ENCODE measurements at regions not wholly inside any gene's neighbourhood (a gene's known extent, or its start where the extent isn't known, plus 50 kb on each side); places are given as distances from the start of the nearest gene placed in this dataset.

DNA sequence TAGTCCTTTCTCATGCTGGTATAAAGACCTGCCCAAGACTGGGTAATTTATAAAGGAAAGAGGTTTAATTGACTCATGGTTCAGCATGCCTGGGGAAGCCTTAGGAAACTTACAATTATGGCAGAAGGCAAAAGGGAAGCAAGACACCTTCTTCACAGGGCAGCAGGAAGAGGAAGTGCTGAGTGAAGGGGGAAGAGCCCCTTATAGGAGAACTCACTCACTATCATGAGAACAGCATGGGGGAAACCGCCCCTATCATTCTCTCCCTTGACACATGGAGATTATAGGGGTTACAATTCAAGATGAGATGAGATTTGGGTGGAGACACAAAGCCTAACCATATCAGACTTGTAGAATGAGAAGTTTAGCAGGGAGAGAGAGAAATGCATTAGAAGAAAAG lies 373.3 kb upstream of the DIAPH2 start:
- Mint-ChIP-seq H3K27me3 (ENCODE audit: low read depth) (no peaks in the 10 kb centered on the region), H3K9me3 (no peaks in the 10 kb centered on the region), H3K4me3 (no peak overlapping the region), H3K36me3 (ENCODE audit: insufficient read depth) (no peaks in the 10 kb centered on the region), H3K4me1 (ENCODE audit: low read depth) (no peaks in the 10 kb centered on the region)
- no peak for DNase-seq
- no peak for ATAC-seq

DNA sequence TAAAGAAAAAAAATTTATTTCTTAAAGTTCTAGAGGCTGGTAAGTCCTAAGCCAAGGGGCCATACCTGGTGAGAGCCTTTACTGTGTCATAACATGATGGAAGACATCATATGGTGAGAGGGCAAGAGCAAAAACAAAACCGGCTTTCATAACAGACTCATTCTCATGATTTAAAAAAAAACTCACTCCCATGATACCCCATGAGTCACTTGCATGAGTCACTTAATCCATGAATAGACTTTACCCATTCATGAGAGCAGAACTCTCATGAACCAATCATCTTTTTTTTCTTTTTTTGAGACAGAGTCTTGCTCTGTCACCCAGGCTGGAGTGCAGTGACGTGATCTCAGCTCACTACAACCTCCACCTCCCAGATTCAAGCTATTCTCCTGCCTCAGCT lies 369.7 kb upstream of the DIAPH2 start:
- H3K9me3 Mint-ChIP-seq, result no peaks in the 10 kb centered on the region
- ATAC-seq, result peak in 1 of 2 donors; percentile 67

DNA sequence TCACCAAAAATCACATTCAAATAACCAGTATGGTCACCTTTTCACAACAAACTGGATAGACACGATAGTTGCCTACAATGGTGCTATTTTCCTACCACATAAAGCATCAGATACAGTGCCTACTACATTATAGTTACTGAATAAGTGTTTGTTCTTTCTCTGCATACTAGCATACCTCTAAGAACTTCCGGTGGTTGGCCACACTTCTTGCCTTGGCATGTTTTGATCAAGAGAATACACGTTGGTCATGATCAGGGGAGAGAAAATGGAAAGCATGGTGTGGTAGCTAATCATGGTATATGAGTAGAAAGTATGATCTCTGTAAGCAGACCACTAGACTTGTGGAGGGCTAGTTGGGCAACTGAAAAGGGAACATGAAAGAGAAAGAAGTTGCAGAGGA lies 322.8 kb upstream of the DIAPH2 start:
- Mint-ChIP-seq H3K27me3 (ENCODE audit: low read depth) (peaks cover 2% of the 10 kb centered on the region), H3K4me1 (ENCODE audit: low read depth) (no peaks in the 10 kb centered on the region), H3K36me3 (ENCODE audit: insufficient read depth) (no peaks in the 10 kb centered on the region), H3K4me3 (no peak overlapping the region), H3K9me3 (no peaks in the 10 kb centered on the region)
- ATAC-seq, result no peak
- DNase-seq, result no peak

More for the DNA sequence above, 369.7 kb upstream of the DIAPH2 start:
- Mint-ChIP-seq H3K4me1 (ENCODE audit: low read depth) (no peaks in the 10 kb centered on the region), H3K36me3 (ENCODE audit: insufficient read depth) (no peaks in the 10 kb centered on the region), H3K27me3 (ENCODE audit: low read depth) (no peaks in the 10 kb centered on the region), H3K4me3 (no peak overlapping the region)
- no peak for DNase-seq

DNA sequence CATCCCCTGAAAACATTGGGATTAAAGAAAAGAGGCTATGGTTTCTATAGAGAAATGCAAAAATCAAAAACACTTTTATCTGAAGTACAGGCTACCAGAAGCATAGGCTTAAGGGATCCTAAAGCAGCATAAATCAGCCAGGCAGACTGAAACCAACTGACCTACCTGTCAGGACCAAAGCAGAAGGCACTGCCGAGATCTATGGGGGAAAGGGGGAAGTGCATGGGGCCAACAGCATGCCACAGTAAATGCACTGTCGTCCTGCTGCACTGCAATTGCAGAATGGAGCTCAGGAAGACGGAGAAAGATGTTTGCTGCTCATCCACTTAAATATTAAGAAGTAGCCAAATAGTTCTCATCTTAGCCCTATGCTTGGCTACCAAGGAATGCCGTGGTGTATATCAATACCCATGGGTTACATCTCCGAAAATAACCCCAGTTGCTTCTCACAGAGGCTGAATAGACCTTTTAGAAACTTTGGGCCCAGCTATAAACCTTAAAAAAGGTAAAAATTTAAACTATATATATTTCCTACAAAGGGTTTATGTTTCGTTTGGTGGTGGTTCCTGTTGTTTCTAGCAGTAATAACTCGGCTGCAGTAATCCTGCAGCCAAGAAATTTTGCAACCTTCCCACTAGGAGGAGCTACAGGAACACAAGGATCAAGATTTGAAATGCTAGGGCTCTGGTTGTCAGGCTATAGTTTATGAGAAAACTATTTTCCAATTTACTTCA lies 312.2 kb upstream of the DIAPH2 start:
- Mint-ChIP-seq H3K4me3 (no peak overlapping the region), H3K4me1 (ENCODE audit: low read depth) (no peaks in the 10 kb centered on the region), H3K27me3 (ENCODE audit: low read depth) (no peaks in the 10 kb centered on the region), H3K36me3 (ENCODE audit: insufficient read depth) (no peaks in the 10 kb centered on the region), H3K9me3 (no peaks in the 10 kb centered on the region)
- no peak for ATAC-seq
- no peak for DNase-seq

DNA sequence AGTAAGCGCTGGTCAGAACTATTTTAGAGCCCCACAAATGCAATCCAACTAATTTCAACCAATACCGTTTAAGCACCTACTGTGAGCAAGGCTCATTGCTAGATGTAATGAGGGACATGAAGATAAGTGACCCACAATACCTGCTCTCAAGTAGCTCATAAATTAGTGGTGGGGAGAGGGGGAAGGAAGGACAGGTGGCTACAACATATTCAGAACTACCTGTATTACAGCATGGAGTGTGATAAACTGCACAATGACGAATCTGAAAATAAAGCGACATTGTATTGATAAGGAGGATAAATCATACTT lies 311.6 kb upstream of the DIAPH2 start:
- Mint-ChIP-seq H3K4me1 (ENCODE audit: low read depth) (no peaks in the 10 kb centered on the region), H3K27me3 (ENCODE audit: low read depth) (no peaks in the 10 kb centered on the region), H3K9me3 (no peaks in the 10 kb centered on the region), H3K4me3 (no peak overlapping the region), H3K36me3 (ENCODE audit: insufficient read depth) (no peaks in the 10 kb centered on the region)
- no peak for DNase-seq
- no peak for ATAC-seq

DNA sequence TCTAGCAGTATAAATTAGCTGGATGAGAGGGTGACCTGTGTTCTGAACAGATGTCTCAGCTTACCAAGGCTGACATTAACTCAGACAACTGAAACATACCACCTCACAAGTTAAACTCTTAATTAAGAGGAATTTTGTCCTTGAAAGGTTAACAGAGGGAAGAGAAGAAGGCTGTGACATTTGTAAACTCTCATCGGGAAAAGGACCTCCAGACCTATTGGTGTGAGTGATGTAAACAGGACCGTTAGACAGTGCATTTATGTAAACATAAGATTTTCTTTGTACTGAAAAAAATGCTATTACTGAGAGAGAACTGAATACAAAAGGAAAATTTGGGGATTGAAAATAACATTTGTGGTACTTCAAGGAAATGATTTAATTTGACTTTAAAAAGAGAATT lies 308.4 kb upstream of the DIAPH2 start:
- DNase-seq (no peak), ATAC-seq (no peak)
- H3K4me1 Mint-ChIP-seq (ENCODE audit: low read depth), result no peaks in the 10 kb centered on the region
- H3K27me3 Mint-ChIP-seq (ENCODE audit: low read depth), result no peaks in the 10 kb centered on the region
- H3K4me3 Mint-ChIP-seq, result no peak overlapping the region
- H3K9me3 Mint-ChIP-seq, result no peaks in the 10 kb centered on the region
- H3K36me3 Mint-ChIP-seq (ENCODE audit: insufficient read depth), result no peaks in the 10 kb centered on the region

DNA sequence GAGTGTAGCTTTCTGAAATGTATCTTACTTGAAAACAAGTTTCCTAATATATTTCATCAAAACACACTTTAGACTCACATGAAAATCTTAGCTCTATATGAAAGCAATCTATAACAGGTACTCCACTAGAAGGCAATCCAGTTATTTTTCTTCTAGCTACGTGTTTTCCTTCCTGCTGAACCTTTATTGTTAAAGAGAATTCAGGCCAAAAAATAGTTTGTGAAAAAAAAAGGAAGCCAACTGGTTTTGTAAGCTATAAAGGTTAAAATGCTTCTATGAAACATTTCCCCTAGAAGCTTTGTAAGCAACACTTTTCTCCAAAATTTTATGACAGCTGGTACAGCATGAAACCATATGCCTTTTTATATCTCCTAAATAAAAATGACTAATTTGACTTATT lies 304.7 kb upstream of the DIAPH2 start:
- Mint-ChIP-seq H3K4me3 (no peak overlapping the region), H3K36me3 (ENCODE audit: insufficient read depth) (no peaks in the 10 kb centered on the region)
- ATAC-seq, result no peak

DNA sequence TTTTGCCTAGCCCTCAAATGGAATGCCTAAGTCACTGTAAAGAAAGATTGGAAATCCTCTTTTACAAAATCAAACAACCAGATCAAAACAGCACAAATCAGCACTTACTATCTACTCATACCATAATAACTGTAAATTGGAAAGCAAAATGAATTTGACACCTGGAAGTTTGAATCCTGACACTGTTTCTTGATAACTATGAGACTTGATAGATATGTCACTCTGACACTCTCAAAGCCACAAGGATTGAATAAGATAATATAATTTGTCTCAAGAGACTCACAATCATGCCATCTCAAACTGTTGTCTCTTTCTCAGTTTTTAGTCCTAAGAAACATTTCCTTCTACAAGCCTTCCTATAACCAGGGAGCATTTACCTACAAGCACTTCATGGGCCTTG lies 302.6 kb upstream of the DIAPH2 start:
- H3K4me1 Mint-ChIP-seq (ENCODE audit: low read depth), result no peaks in the 10 kb centered on the region

More for the DNA sequence above, 304.7 kb upstream of the DIAPH2 start:
- Mint-ChIP-seq H3K9me3 (no peaks in the 10 kb centered on the region), H3K27me3 (ENCODE audit: low read depth) (no peaks in the 10 kb centered on the region), H3K4me1 (ENCODE audit: low read depth) (no peaks in the 10 kb centered on the region)
- DNase-seq, result no peak

DNA sequence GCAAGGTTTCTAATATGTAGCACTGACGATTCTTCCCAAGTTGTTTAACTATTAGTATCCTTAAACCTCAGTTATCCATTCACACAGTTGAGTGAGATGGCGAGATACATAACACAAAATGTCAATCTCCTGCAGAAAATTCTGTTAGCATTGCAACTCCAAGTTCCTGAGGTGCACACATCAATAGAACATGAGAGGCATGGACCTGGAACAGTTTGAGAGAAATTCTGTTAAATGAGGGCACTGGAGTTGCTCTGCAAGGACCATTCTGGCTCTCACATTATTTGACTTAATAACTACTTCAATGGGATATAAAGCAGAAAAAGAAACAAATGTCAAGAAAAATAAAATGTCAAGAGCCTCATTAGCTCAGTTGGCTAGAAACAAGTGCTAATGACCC lies 301.2 kb upstream of the DIAPH2 start:
- Mint-ChIP-seq H3K4me3 (no peak overlapping the region), H3K9me3 (no peaks in the 10 kb centered on the region), H3K4me1 (ENCODE audit: low read depth) (no peaks in the 10 kb centered on the region), H3K27me3 (ENCODE audit: low read depth) (no peaks in the 10 kb centered on the region), H3K36me3 (ENCODE audit: insufficient read depth) (no peaks in the 10 kb centered on the region)
- DNase-seq (no peak), ATAC-seq (no peak)

More for the DNA sequence above, 302.6 kb upstream of the DIAPH2 start:
- Mint-ChIP-seq H3K36me3 (ENCODE audit: insufficient read depth) (no peaks in the 10 kb centered on the region), H3K9me3 (no peaks in the 10 kb centered on the region), H3K4me3 (no peak overlapping the region), H3K27me3 (ENCODE audit: low read depth) (no peaks in the 10 kb centered on the region)
- ATAC-seq (no peak), DNase-seq (no peak)

DNA sequence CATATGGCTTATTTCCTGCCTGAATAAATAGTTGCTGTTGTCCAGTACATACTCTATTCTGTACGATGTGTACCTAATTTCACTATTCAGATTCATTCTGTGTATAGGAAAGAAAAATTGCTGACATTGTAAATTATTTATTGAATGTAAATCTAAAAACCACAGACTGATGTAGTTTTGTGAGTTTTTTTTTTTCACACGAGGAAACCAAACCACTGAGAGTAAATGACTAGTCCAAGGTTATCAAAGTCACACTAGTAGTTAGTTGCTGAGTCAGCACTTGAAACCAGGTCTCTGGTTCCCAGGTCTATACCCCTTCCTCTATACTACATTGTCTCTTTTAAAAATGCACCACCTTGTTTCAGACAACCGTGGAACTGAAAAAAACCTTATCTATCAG lies 298.3 kb upstream of the DIAPH2 start:
- no peak for DNase-seq
- ATAC-seq, result no peak
- H3K9me3 Mint-ChIP-seq, result no peaks in the 10 kb centered on the region
- H3K4me3 Mint-ChIP-seq, result no peak overlapping the region
- H3K27me3 Mint-ChIP-seq (ENCODE audit: low read depth), result no peaks in the 10 kb centered on the region
- H3K4me1 Mint-ChIP-seq (ENCODE audit: low read depth), result no peaks in the 10 kb centered on the region
- no peaks in the 10 kb centered on the region for H3K36me3 Mint-ChIP-seq (ENCODE audit: insufficient read depth)

DNA sequence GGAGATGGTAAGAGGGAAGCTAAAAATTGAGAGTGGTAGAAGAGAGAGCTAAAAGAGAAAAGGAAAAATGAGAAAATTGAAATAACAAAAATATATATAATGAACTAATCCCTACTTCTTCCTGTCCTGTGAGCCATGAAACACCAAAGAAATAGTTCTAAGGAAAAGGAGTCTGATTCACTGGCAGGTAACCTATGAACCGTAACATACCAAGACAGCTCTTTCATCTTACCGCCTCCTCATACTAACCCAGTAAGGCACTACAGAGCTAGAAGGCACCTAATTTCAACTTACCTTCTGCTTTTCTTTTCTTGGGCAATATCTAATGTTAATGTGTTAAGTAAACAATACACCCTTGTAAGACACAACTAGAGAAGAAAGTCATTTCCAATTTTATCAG lies 297.7 kb upstream of the DIAPH2 start:
- no peaks in the 10 kb centered on the region for H3K4me1 Mint-ChIP-seq (ENCODE audit: low read depth)
- H3K36me3 Mint-ChIP-seq (ENCODE audit: insufficient read depth), result no peaks in the 10 kb centered on the region
- ATAC-seq (no peak), DNase-seq (no peak)
- no peak overlapping the region for H3K4me3 Mint-ChIP-seq
- H3K9me3 Mint-ChIP-seq, result no peaks in the 10 kb centered on the region
- no peaks in the 10 kb centered on the region for H3K27me3 Mint-ChIP-seq (ENCODE audit: low read depth)

DNA sequence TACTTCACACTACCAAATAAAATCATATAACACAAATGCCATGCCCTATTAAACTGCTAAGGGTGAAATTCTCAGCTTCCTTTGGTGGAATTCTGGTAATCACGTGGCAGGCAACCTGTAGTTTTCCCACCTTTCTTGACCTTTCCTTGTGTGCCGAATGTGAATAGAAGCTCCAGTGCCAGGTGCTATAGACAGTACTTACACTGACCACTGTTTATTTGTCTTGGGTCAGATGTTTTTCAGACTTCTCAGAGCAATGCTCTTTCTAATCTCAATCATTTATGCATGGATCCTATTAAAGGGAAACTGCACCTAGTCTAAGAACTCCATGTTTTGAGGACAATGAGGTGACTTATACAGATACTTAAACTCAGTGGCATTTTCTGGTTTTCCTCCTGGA lies 296.8 kb upstream of the DIAPH2 start:
- Mint-ChIP-seq H3K36me3 (ENCODE audit: insufficient read depth) (no peaks in the 10 kb centered on the region), H3K4me1 (ENCODE audit: low read depth) (no peaks in the 10 kb centered on the region), H3K27me3 (ENCODE audit: low read depth) (no peaks in the 10 kb centered on the region), H3K9me3 (no peaks in the 10 kb centered on the region), H3K4me3 (no peak overlapping the region)
- DNase-seq, result no peak
- no peak for ATAC-seq

DNA sequence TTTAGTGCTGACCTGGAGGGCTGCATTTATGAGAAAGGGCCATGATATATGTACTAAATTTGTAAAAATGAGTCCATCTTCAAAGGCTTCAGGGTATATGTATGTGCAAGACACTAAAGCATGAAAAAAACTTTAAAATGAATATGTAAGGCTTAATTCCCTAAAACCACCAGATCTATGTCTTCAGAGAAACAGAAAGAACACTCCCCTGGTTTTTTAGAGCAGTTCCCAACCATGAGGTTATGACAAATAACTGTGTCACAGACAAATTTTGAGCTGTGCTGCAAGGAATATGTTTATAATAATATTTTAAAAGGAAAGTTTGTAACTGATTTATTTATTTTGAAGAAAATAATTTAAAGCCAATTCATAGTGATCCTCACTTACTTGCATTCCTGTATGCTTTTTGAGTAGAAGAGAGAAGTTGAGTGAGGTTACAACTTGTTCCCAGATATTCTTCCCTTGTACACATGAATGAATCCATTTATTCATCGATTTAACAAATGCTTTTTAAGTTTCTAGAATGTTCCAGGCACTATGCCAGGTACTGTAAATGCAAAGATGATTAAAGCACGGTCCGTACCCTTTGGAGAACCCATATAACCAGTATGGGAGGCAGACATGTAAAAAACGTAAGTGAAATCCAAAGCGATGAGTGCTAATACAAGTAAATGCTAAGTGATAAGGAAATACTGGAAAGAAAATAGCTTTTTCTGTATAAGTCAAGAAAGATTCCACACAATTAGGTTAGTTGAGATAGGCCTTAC lies 295.2 kb upstream of the DIAPH2 start:
- H3K4me1 Mint-ChIP-seq (ENCODE audit: low read depth), result no peaks in the 10 kb centered on the region
- ATAC-seq (no peak), DNase-seq (no peak)
- no peaks in the 10 kb centered on the region for H3K36me3 Mint-ChIP-seq (ENCODE audit: insufficient read depth)
- H3K4me3 Mint-ChIP-seq, result no peak overlapping the region
- H3K27me3 Mint-ChIP-seq (ENCODE audit: low read depth), result no peaks in the 10 kb centered on the region
- H3K9me3 Mint-ChIP-seq, result no peaks in the 10 kb centered on the region

DNA sequence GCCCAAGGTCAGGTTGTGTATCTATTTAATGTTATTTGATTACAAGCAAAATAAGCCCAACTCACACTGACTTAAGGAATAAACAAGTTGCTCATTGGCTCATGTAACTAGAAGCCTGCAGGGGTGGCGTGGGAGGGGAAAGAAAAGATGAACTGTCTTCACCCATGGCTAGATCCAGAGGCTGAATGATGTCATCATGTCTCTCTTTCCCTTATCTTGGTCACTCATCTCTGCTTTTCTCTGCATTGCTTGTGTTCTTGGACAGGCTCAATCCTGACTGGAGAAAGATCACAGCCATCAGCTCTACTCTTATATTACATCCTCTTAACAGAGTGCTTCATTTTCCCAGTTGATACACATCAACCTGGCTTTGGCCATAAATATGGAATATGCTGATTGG lies 290.0 kb upstream of the DIAPH2 start:
- Mint-ChIP-seq H3K27me3 (ENCODE audit: low read depth) (no peaks in the 10 kb centered on the region), H3K4me3 (no peak overlapping the region), H3K36me3 (ENCODE audit: insufficient read depth) (no peaks in the 10 kb centered on the region), H3K9me3 (no peaks in the 10 kb centered on the region), H3K4me1 (ENCODE audit: low read depth) (no peaks in the 10 kb centered on the region)
- no peak for ATAC-seq
- no peak for DNase-seq

DNA sequence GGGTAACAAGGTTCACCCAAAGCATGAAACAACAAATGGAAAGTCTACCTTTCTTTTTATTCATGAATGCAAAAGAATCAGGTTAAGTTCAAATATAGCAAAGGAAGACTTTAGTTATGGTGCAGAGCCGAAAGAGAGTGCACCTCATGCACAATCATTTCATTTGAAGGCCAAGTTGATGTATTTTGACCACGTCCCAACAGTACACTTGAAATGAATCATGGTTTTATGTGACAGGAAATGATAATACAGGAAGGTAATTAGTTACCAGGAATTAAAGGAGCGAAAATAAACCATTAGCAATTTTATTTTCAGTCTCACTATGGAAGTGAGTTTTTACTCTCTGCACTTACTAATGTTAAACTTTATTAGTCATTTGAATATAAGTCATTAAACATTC lies 281.2 kb upstream of the DIAPH2 start:
- Mint-ChIP-seq H3K36me3 (ENCODE audit: insufficient read depth) (no peaks in the 10 kb centered on the region), H3K4me3 (no peak overlapping the region), H3K4me1 (ENCODE audit: low read depth) (no peaks in the 10 kb centered on the region), H3K27me3 (ENCODE audit: low read depth) (no peaks in the 10 kb centered on the region), H3K9me3 (no peaks in the 10 kb centered on the region)
- DNase-seq, result no peak
- ATAC-seq, result no peak
